PFSK-1 (cell line): ENCODE measurements at regions not wholly inside any gene's neighbourhood (a gene's known extent, or its start where the extent isn't known, plus 50 kb on each side); places are given as distances from the start of the nearest gene placed in this dataset.

Source experiments
- FOXP2 ChIP-seq: optimal IDR thresholded peaks from 2 replicates; pipeline ENCODE3; 2011; ENCODE audit warnings: borderline replicate concordance, control low read depth, inconsistent platforms; ENCODE audit not compliant: insufficient read depth; ENCODE audit errors: extremely low read length, extremely low read depth
- POLR2AphosphoS5 ChIP-seq: IDR thresholded peaks from 2 replicates; pipeline ENCODE4 v1.6.1; 2012; ENCODE audit warnings: low read depth, mild to moderate bottlenecking, control low read depth, low read length, moderate library complexity
- REST ChIP-seq, 2 experiments: IDR thresholded peaks; 2 replicates each; pipeline versions ENCODE4 v1.6.1 to v1.8.0; 2011 to 2012; ENCODE audit warnings: low read depth in 2 of 2, low read length in 2 of 2, control low read depth in 1 of 2, inconsistent platforms in 1 of 2, mild to moderate bottlenecking in 1 of 2, moderate library complexity in 1 of 2; ENCODE audit not compliant: insufficient read depth in 1 of 2
- SIN3A ChIP-seq: IDR thresholded peaks from 2 replicates; pipeline ENCODE4 v1.6.1; 2012; ENCODE audit warnings: mild to moderate bottlenecking, low read length, moderate library complexity, borderline replicate concordance; ENCODE audit not compliant: insufficient read depth
- TAF1 ChIP-seq: IDR thresholded peaks from 2 replicates; pipeline ENCODE4 v1.6.1; 2012; ENCODE audit warnings: low read length, control low read depth, borderline replicate concordance; ENCODE audit not compliant: insufficient read depth

- TF ChIP-seq TAF1 (no peak), SIN3A (no peak), FOXP2 (no peak), REST (IDR thresholded peaks at IDR 0.05; ENCODE audit: insufficient read depth in 1 of 2, low read depth in 2 of 2, low read length in 2 of 2) (no peak), POLR2AphosphoS5 (no peak)
Measured at GRCh38 chr2:138293045-138293444, 208.5 kb upstream of the SPOPL start.

GRCh38 chr2:138293549-138293948 lies 208.0 kb upstream of the SPOPL start:
- no peak for TF ChIP-seq SIN3A
- TF ChIP-seq REST (IDR thresholded peaks at IDR 0.05; ENCODE audit: insufficient read depth in 1 of 2, low read depth in 2 of 2, low read length in 2 of 2), result no peak
- TF ChIP-seq TAF1, result no peak
- TF ChIP-seq POLR2AphosphoS5, result no peak
- no peak for TF ChIP-seq FOXP2

- no peak for TF ChIP-seq REST (IDR thresholded peaks at IDR 0.05; ENCODE audit: insufficient read depth in 1 of 2, low read depth in 2 of 2, low read length in 2 of 2)
- TF ChIP-seq SIN3A, result no peak
- no peak for TF ChIP-seq TAF1
- no peak for TF ChIP-seq POLR2AphosphoS5
Measured at GRCh38 chr2:138294451-138294850, 207.1 kb upstream of the SPOPL start.

GRCh38 chr2:138296365-138296764 lies 205.2 kb upstream of the SPOPL start:
- no peak for TF ChIP-seq SIN3A
- TF ChIP-seq POLR2AphosphoS5, result no peak
- TF ChIP-seq FOXP2, result no peak
- TF ChIP-seq TAF1, result no peak
- TF ChIP-seq REST (IDR thresholded peaks at IDR 0.05; ENCODE audit: insufficient read depth in 1 of 2, low read depth in 2 of 2, low read length in 2 of 2), result no peak

- TF ChIP-seq TAF1 (no peak), FOXP2 (no peak), POLR2AphosphoS5 (no peak), SIN3A (no peak), REST (IDR thresholded peaks at IDR 0.05; ENCODE audit: insufficient read depth in 1 of 2, low read depth in 2 of 2, low read length in 2 of 2) (no peak)
Measured at GRCh38 chr2:138298120-138298814, 203.3 kb upstream of the SPOPL start.
